AG10803 (cell line): ENCODE measurements at regions not wholly inside any gene's neighbourhood (a gene's known extent, or its start where the extent isn't known, plus 50 kb on each side); places are given as distances from the start of the nearest gene placed in this dataset.

Experiments used
- DNase-seq: peaks from one replicate; pipeline ENCODE4 v3.0.0; 2010; ENCODE audit warnings: low read depth
- H3K4me3 ChIP-seq: 2 replicates; pipeline ENCODE4 v1.5.1; 2011; ENCODE audit warnings: mild to moderate bottlenecking, low read length, control low read depth
- TF ChIP-seq, protein P1 (sequence below): conservative IDR thresholded peaks from 2 replicates; pipeline ENCODE4 v1.5.1; 2011; ENCODE audit warnings: mild to moderate bottlenecking, low read length, control low read depth, inconsistent platforms

DNA sequence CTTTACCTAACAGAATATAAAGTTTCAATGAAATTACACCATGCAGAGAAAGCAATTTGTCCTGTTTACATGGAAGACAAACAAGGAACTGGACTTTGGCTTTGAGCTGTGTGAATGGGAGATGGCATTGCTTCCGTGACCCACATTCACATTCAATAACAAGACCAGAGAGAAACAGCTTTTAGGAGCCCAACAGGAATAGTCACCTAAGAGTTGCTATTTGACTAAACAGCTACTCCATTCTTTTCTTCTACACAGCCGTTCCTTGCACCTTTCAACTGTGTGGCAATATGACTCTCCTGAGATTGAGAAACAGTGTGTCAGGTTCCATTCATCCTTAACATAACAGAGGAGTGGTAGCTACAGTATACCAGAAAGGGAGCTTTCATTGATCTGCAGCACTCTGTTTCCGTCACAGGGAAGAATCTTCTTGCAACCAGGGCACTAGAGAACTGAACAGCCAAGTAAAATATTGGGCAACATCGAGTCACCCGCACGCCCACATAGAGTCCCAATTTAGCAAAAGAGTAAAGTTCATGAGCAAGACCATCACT is 355.1 kb downstream of the HAO1 start:
- H3K4me3 ChIP-seq = no peak overlapping the region
- DNase-seq = no peak
- TF ChIP-seq, protein P1, sequence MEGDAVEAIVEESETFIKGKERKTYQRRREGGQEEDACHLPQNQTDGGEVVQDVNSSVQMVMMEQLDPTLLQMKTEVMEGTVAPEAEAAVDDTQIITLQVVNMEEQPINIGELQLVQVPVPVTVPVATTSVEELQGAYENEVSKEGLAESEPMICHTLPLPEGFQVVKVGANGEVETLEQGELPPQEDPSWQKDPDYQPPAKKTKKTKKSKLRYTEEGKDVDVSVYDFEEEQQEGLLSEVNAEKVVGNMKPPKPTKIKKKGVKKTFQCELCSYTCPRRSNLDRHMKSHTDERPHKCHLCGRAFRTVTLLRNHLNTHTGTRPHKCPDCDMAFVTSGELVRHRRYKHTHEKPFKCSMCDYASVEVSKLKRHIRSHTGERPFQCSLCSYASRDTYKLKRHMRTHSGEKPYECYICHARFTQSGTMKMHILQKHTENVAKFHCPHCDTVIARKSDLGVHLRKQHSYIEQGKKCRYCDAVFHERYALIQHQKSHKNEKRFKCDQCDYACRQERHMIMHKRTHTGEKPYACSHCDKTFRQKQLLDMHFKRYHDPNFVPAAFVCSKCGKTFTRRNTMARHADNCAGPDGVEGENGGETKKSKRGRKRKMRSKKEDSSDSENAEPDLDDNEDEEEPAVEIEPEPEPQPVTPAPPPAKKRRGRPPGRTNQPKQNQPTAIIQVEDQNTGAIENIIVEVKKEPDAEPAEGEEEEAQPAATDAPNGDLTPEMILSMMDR = no peak

DNA sequence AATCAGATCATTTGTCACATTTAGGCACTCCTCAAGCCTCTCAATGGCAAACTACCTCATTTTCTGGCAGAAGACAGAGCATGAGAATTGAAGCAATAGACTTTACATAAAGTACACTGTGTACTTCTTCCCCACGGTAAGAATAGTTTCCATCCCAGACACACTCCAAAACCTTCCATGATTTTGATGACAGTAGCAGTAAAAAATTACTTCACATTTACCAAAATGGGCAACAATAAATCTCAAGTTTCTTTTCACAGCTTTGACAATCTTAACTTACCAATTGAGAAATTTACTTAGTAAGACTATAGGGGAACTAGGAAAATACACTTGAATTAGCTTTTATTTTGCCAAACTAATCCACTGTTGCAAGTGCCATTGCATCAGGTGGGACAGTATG is 353.8 kb downstream of the HAO1 start:
- H3K4me3 ChIP-seq = no peak overlapping the region
- TF ChIP-seq, protein P1 = no peak
- DNase-seq = no peak

DNA sequence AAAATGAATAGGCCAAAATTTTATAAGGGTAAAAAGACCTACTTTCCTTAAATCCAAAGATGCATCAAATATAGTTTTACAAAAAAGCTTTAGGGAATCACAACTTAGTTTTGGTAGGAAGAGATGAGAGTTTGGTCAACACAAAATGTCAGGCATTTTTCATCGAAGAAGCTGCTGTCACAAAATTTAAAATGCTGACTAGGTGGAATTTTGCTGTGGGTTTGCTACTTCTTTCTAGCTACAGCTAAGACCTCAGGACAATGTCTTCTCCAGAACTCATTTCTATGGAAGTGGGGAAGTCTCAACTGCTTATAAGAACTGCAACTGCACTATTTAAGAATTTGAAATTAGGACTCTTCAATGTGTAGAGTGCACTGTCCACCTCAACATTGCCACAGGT is 351.1 kb downstream of the HAO1 start:
- H3K4me3 ChIP-seq = no peak overlapping the region
- DNase-seq = no peak
- TF ChIP-seq, protein P1 = no peak

DNA sequence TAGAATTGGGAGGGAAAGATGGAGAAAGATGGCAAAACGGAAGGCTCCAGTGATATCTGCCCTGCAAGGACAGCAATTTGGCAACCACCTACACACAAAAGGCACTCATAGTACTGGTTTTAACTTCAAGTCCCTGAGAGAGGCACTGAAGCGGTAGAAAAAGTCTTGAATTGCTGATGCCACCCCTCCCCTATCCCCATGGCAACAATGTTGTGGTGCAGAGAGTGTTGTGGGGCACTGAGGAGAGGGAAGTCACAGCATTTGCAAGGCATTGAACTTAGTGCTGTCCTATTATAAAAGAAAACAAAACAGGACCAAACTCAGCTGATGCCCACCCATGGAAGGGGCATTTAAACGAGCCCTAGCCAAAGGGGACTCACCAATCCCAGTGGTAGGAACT is 343.7 kb downstream of the HAO1 start:
- H3K4me3 ChIP-seq = no peak overlapping the region
- no peak for DNase-seq
- TF ChIP-seq, protein P1 = no peak

DNA sequence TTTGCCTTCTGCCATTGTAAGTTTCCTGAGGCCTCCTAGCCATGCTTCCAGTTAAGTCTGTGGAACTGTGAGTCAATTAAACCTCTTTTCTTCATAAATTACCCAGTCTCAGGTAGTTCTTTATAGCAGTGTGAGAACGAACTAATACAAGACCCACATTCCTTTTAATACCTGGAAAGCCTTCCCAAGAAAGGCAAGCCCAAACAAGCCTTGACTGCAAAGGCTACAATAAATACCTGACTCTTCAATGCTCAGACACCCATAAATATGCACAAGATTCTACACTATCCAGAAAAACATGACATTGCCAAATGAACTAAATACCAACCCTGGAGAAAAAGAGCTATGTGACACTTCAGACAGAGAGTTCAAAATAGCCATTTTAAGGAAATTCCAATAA is 338.8 kb downstream of the HAO1 start:
- H3K4me3 ChIP-seq = no peak overlapping the region
- no peak for DNase-seq
- TF ChIP-seq, protein P1 = no peak

DNA sequence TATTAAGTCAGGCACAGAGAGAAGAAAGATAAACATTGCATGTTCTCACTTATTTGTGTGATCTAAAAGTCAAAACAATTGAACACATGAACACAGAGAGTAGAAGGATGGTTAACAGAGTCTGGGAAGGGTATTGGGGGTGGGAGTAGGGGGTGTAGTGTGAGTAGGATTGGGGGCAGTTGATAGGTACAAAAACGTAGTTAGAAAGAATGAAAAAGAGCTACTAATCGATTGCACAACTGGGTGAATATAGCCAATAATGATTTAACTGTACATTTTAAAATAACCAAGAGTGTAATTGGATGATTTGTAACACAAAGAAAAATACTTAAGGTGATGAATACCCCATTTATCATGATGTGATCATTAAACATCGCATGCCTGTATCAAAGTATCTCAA is 333.3 kb downstream of the HAO1 start:
- TF ChIP-seq, protein P1 = no peak
- no peak for DNase-seq
- no peak overlapping the region for H3K4me3 ChIP-seq

DNA sequence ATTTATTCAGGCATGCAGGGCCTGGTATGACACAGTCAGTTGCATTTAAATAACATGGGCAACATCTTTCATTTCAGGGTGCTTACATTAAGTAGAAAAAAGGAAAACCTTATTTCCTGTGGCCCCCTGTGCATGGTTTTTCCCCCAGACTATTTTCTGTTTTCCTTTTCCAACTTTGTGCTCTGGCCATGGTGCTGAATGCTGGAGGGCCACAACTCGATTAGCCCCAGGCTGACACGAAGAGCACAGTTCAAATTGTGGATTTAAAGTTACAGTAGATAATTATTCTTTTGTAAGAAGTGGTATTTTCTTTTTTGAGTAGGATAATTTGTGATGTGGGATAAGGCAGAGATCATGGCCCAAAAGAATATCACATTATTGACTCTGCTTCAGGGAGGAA is 332.0 kb downstream of the HAO1 start:
- no peak overlapping the region for H3K4me3 ChIP-seq
- TF ChIP-seq, protein P1 = no peak
- DNase-seq = no peak
